Stimulated activated CD4-positive, alpha-beta T cell treated with anti-CD3 and anti-CD28 coated beads, Interleukin-15, amount 100 ng/mL, for 1 hour (primary cell): ENCODE measurements at regions not wholly inside any gene's neighbourhood (a gene's known extent, or its start where the extent isn't known, plus 50 kb on each side); places are given as distances from the start of the nearest gene placed in this dataset.
"Not testable (repeated sequence)": the region's sequence is repeated elsewhere in the genome, so short reads cannot be mapped to it uniquely, and the experiment has no call there.

Experiments
- DNase-seq, 2 donors: peaks; one replicate each; pipeline ENCODE4 v3.0.0-alpha.2; 2020; ENCODE audit warnings: low read depth in 1 of 2, low spot score in 1 of 2

DNA sequence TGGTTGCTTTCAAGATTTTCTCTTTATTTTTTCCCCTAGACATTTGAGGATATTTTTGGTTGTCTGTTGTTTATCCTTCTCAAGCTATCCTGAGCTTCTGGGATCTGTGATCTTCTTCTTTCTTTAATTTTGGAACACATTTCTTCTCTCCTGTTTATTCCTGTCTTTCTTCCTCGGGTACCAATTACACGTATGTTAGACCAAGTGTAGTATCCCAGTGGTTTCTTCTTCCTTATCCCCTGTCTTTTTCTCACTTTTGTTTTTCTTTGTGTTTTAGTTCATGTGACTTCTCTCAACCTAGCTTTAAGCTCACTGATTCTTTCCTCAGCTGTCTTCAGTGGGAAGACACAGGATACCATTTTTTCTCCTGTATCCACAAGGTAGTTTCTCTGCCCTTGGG lies 120.0 kb downstream of the GALR1 start:
- no peak for DNase-seq

GRCh38 chr18:77373730-77374445 lies 124.2 kb downstream of the GALR1 start:
- no peak for DNase-seq

- no peak for DNase-seq
Observed at GRCh38 chr18:77374446-77374805, 124.8 kb downstream of the GALR1 start.

DNA sequence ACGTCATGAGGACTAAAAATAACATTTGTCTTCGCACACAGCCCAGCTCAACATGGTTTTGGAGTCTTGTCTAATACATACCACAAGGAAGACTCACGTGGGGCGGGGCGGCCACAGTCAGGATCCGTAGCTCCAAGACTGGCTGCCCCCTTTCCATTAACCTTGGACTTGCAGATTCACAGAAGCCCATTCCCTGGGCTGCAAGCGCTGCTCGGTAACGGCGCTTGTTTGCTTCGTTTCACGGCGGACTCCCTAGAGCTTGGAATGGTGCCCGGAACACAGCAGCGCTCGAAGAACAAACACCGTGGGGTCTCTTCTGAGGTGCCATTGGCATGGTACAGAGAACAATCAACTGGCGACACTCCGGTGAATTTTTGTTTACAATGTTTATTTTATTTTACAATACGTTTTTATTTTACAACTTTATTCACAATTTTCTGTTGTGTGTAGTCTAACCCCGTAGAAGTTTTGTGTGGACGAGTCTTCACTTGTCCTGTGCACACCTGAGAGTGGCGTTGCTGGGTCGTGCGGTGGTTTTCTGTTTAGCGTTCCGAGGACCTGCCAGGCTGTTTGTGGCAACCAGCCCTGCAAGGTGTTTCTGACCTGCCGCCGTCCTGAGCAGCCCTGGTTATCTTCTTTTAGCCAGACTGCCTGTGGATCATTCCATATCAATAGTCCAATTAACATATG lies 126.5 kb downstream of the GALR1 start:
- DNase-seq = no peak

DNA sequence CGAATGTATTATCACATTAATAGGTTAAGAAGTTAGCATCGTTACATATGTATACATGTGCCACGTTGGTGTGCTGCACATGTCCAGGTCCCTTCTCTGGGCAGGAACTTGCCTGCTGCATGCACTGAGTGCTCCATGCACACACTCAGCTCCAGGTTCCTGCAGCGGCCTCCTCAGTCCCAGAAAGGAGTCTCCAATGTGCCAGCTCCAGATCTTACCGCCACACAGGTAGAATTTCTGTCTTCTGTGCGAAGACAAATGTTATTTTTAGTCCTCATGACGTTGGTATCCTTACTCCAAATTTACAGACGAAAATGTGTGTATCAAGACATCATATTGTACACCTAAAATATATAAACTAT lies 127.1 kb downstream of the GALR1 start:
- DNase-seq = no peak

GRCh38 chr18:77377813-77378212 lies 128.2 kb downstream of the GALR1 start:
- no peak for DNase-seq

- no peak for DNase-seq
Observed at GRCh38 chr18:77379976-77380509, 130.4 kb downstream of the GALR1 start.

DNA sequence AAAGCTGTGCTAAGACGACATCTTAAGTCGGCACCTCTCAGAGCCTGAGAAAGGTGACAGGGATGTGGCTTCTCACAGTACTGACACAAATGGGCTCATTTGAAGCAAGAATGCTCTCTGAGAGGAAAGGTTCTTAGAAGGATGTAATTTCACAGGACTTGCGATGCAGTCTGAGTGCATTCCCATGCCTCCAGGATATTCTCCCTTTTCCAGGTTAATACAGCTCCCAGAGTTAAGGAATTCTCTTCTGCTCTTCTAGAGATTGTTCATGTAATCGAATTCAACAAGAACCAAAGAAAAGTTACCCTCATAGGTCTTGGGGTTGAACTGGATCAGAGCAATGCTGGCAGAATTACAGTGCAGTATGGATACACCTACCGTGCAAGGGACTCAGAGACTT lies 131.0 kb downstream of the GALR1 start:
- DNase-seq = no peak

- no peak for DNase-seq
Observed at GRCh38 chr18:77392321-77392720, 142.7 kb downstream of the GALR1 start.

- no peak for DNase-seq
Observed at GRCh38 chr18:77393519-77393918, 143.9 kb downstream of the GALR1 start.

DNA sequence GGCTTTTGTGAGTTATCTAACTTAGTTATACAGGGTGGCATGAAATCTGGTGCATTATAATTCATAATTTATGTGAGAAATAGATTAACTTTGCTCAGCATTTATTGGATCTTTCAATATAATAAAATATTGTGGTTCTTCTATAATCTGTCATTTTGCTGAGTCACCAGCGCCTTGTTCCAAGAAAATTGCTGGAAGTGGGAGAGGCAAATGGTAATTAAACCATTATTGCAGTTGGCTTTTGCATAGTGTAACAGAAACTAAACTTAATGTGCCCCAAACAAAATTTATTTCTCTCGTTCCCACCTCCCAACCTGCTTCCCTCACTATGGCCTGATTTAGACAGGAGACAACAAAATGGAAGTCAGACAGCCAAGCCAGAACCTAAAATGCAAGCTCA lies 146.3 kb downstream of the GALR1 start:
- no peak for DNase-seq

GRCh38 chr18:77397056-77397455 lies 147.4 kb downstream of the GALR1 start:
- DNase-seq = no peak

DNA sequence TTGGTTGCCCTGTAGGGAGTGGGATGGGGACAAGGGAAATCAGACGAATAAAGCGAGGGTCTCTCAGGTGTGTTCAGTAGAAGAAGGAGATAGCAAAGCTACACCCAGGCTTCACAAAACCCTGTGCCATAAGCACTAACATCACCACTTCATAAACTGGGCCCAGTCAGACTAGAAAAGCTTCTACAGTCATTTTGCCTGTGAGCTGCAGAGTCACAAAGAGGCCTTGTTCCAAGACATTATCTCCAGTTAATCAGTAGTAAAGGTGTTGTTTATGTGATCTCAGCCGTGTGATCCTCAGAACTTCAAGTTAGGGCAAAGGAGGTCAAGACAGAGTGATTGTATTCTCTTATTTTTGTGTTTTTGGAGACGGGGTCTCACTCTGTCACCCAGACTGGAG lies 148.0 kb downstream of the GALR1 start:
- DNase-seq = no peak

GRCh38 chr18:77400561-77400960 lies 150.9 kb downstream of the GALR1 start:
- no peak for DNase-seq

- DNase-seq = no peak
Observed at GRCh38 chr18:77401173-77401572, 151.5 kb downstream of the GALR1 start.

GRCh38 chr18:77403969-77404535 lies 154.4 kb downstream of the GALR1 start:
- DNase-seq = no peak

DNA sequence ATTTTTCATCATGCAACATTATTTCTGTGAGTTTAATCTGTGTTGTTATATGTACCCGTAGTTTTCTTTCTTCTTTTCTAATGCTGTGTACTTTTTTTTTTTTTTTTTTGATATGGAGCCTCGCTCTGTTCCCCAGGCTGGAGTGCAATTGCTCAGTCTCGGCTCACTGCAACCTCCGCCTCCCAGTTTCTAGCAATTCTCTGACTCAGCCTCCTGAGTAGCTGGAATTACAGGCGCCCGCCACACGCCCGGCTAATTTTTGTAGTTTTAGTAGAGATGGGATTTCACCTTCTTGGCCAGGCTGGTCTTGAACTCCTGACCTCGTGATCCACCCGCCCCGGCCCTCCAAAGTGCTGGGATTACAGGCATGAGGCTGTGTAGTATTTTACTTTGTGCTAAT lies 155.4 kb downstream of the GALR1 start:
- no peak for DNase-seq

DNA sequence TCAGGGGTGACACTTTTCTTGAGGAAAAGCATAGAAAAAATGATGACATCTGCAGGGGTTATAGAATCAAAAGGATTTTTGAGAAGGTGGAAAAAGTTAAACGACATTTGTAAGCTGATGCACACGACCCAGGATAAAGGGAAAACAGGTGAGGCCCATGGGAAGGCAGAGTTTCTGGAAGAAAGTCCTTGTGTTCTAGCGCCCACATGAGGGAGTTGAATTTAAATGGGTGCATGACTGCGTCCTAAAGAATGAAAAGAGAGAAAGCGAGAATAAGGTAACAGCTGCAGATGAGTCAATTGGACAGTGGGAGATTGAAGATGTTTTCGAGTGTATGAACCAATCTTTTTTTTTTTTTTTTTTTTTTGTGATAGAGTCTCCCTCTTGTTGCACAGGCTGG lies 158.1 kb downstream of the GALR1 start:
- DNase-seq = no peak

GRCh38 chr18:77421546-77421945 lies 171.9 kb downstream of the GALR1 start:
- not testable (repeated sequence) for DNase-seq

- no peak for DNase-seq
Observed at GRCh38 chr18:77422974-77423867, 173.6 kb downstream of the GALR1 start.

DNA sequence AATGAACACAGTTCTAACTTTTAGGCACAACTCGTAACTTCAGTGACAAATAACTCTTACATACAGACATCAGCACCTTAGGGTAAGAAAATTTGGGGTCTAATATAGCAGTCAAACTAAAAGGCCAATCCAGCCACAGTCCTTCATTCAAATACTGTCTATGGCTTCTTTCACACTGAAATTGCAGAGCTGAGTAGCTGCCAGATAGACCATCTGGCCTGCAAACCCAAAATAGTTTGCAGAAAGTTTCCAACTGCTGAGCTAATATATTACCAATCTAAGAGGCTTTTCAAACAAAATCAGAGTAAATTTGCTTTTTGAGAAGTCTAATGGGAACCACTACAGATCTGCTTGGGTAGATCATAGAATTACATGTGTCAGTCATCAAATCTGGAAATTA lies 183.4 kb downstream of the GALR1 start:
- DNase-seq = no peak
